ENCODE measurements at regions not wholly inside any gene's neighbourhood (a gene's known extent, or its start where the extent isn't known, plus 50 kb on each side); places are given as distances from the start of the nearest gene placed in this dataset.

DNA sequence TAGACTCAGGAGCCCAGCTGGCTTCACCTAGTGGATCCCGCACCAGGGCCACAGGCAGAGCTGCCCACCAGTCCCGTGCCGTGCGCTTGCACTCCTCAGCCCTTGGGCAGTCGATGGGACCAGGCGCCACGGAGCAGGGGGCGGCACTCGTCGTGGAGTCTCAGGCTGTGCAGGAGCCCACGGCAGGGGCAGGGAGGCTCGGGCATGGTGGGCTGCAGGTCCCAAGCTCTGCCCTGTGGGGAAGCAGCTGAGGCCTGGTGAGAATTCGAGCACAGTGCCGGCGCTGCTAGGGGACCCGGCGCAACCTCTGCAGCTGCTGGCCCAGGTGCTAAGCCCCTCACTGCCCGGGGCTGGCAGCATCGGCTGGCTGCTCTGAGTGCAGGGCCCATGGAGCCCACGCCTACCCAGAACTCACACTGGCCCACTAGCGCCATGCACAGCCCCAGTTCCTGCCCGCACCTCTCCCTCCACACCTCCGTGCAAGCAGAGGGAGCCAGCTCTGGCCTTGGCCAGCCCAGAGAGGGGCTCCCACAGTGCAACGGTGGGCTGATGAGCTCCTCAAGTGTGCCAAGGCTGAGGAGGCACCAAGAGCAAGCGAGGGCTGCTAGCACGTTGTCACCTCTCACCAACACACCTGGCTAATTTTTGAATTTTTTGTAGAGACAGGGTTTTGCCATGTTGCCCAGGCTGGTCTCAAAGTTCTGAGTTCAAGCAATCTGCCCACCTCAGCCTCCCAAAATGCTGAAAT lies 116.1 kb downstream of the SPTSSA start:
- TF ChIP-seq GATA2 (IDR thresholded peaks at IDR 0.05; ENCODE audit: low read depth, low read length): no peak
- no peak for TF ChIP-seq GATA3 (IDR thresholded peaks at IDR 0.05; ENCODE audit: low read depth, low read length)

Measured in SH-SY5Y (cell line).